ENCODE measurements at regions not wholly inside any gene's neighbourhood (a gene's known extent, or its start where the extent isn't known, plus 50 kb on each side); places are given as distances from the start of the nearest gene placed in this dataset.

GRCh38 chr17:14442798-14443528 is 142.1 kb downstream of the HS3ST3B1 start:
- DNase-seq (no peak), ATAC-seq (peak in 1 of 3 donors; percentile 22)
- WGBS (ENCODE audit: insufficient coverage): 83% methylated on average over 1 of the region's 4 CpGs
- intact Hi-C loops (cut with micrococcal nuclease): no loop called here
- Histone ChIP-seq H3K36me3 (ENCODE audit: control insufficient read depth, insufficient read depth, low read length) (no peaks in the 10 kb centered on the region), H3K27ac (ENCODE audit: low read length) (no peak overlapping the region), H3K9me3 (ENCODE audit: control insufficient read depth, insufficient read depth, low read length) (no peaks in the 10 kb centered on the region), H3K27me3 (ENCODE audit: control insufficient read depth, insufficient read depth, low read length) (no peaks in the 10 kb centered on the region), H3K4me3 (ENCODE audit: low read length) (no peak overlapping the region), H3K4me1 (ENCODE audit: control insufficient read depth, insufficient read depth, low read length) (no peaks in the 10 kb centered on the region)
- TF ChIP-seq CTCF (IDR thresholded peaks at IDR 0.05): no peak
- H3K27me3 Mint-ChIP-seq (ENCODE audit: low read depth in 2 of 2): peaks cover 7 to 14% of the 10 kb centered on the region in 2 donors
- no peaks in the 10 kb centered on the region for H3K9me3 Mint-ChIP-seq
- H3K36me3 Mint-ChIP-seq: no peaks in the 10 kb centered on the region
- peak overlapping the region; percentile 19 to 64 for H3K27ac Mint-ChIP-seq
- peaks cover 29 to 31% of the 10 kb centered on the region in 2 donors for H3K4me1 Mint-ChIP-seq
- no peak overlapping the region for H3K4me3 Mint-ChIP-seq

DNA sequence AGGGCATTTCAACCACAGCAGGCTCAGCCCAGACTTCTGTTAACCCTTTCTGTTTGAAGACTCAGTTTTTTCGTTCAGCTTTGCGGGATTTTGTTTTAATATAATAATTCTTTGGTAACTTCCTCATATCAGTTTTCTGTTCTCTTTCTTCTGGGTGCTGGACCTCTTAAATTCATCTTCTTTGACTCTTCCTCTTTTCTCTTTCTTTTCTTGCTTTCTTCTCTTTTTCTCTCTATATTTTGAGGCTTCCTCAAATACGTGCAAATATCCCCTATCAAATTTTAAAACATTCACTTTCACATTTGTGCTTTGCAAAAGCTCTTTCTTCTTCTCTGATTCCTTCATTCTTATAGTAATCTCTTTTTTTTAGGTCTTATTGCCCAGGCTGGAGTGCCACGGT is 136.3 kb downstream of the HS3ST3B1 start:
- no peaks in the 10 kb centered on the region for H3K27me3 Mint-ChIP-seq (ENCODE audit: low read depth in 2 of 2)
- WGBS (ENCODE audit: insufficient coverage): 66% methylated on average over 2 of the region's 4 CpGs
- no peak for TF ChIP-seq CTCF (IDR thresholded peaks at IDR 0.05)
- intact Hi-C loops (cut with micrococcal nuclease): no loop called here
- H3K4me1 Mint-ChIP-seq: peaks cover 11 to 15% of the 10 kb centered on the region in 2 donors
- no peak overlapping the region for H3K27ac Mint-ChIP-seq
- DNase-seq (no peak), ATAC-seq (no peak)
- H3K9me3 Mint-ChIP-seq: no peaks in the 10 kb centered on the region
- Histone ChIP-seq H3K27ac (ENCODE audit: low read length) (no peak overlapping the region), H3K4me1 (ENCODE audit: control insufficient read depth, insufficient read depth, low read length) (no peaks in the 10 kb centered on the region), H3K36me3 (ENCODE audit: control insufficient read depth, insufficient read depth, low read length) (no peaks in the 10 kb centered on the region), H3K4me3 (ENCODE audit: low read length) (no peak overlapping the region), H3K27me3 (ENCODE audit: control insufficient read depth, insufficient read depth, low read length) (no peaks in the 10 kb centered on the region), H3K9me3 (ENCODE audit: control insufficient read depth, insufficient read depth, low read length) (no peaks in the 10 kb centered on the region)
- no peaks in the 10 kb centered on the region for H3K36me3 Mint-ChIP-seq
- no peak overlapping the region for H3K4me3 Mint-ChIP-seq

DNA sequence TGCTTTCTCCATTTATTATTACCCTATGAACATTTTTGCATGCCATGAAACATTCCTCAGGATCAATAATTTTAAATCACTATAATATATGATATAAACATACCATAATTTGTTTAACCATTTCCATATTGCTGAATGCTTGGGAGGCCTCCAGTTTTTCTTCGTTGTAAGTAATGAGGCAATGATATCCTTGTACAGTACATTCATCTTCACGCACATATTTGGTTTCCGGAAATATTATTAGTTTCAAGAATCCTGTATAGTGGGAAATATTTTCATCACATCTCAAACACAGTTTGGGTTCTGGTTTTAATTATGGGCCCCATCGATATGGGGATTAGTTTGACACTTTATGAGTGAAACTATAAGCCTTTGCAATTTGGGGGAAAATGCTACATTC is 135.4 kb downstream of the HS3ST3B1 start:
- no peak for DNase-seq
- Histone ChIP-seq H3K36me3 (ENCODE audit: control insufficient read depth, insufficient read depth, low read length) (no peaks in the 10 kb centered on the region), H3K27ac (ENCODE audit: low read length) (no peak overlapping the region), H3K9me3 (ENCODE audit: control insufficient read depth, insufficient read depth, low read length) (no peaks in the 10 kb centered on the region), H3K27me3 (ENCODE audit: control insufficient read depth, insufficient read depth, low read length) (no peaks in the 10 kb centered on the region), H3K4me3 (ENCODE audit: low read length) (no peak overlapping the region), H3K4me1 (ENCODE audit: control insufficient read depth, insufficient read depth, low read length) (no peaks in the 10 kb centered on the region)
- TF ChIP-seq CTCF (IDR thresholded peaks at IDR 0.05): no peak
- H3K4me1 Mint-ChIP-seq: peaks cover 11 to 15% of the 10 kb centered on the region in 2 donors
- ATAC-seq: no peak
- H3K4me3 Mint-ChIP-seq: no peak overlapping the region
- H3K36me3 Mint-ChIP-seq: no peaks in the 10 kb centered on the region
- WGBS (ENCODE audit: insufficient coverage): 93% methylated on average over 1 of the region's 4 CpGs
- no peaks in the 10 kb centered on the region for H3K27me3 Mint-ChIP-seq (ENCODE audit: low read depth in 2 of 2)
- no peak overlapping the region for H3K27ac Mint-ChIP-seq
- H3K9me3 Mint-ChIP-seq: no peaks in the 10 kb centered on the region
- intact Hi-C loops (cut with micrococcal nuclease): no loop called here

GRCh38 chr17:14434506-14434905 is 133.6 kb downstream of the HS3ST3B1 start:
- H3K9me3 Mint-ChIP-seq: no peaks in the 10 kb centered on the region
- no peak overlapping the region for H3K4me3 Mint-ChIP-seq
- Histone ChIP-seq H3K4me1 (ENCODE audit: control insufficient read depth, insufficient read depth, low read length) (peaks cover 5% of the 10 kb centered on the region), H3K9me3 (ENCODE audit: control insufficient read depth, insufficient read depth, low read length) (no peaks in the 10 kb centered on the region), H3K36me3 (ENCODE audit: control insufficient read depth, insufficient read depth, low read length) (no peaks in the 10 kb centered on the region), H3K27ac (ENCODE audit: low read length) (no peak overlapping the region), H3K4me3 (ENCODE audit: low read length) (no peak overlapping the region), H3K27me3 (ENCODE audit: control insufficient read depth, insufficient read depth, low read length) (no peaks in the 10 kb centered on the region)
- DNase-seq (no peak), ATAC-seq (no peak)
- intact Hi-C loops (cut with micrococcal nuclease): no loop called here
- H3K27ac Mint-ChIP-seq: no peak overlapping the region
- H3K36me3 Mint-ChIP-seq: no peaks in the 10 kb centered on the region
- H3K27me3 Mint-ChIP-seq (ENCODE audit: low read depth in 2 of 2): no peaks in the 10 kb centered on the region
- peaks cover 20% of the 10 kb centered on the region in 2 donors for H3K4me1 Mint-ChIP-seq
- TF ChIP-seq CTCF (IDR thresholded peaks at IDR 0.05): no peak

Measured in natural killer cell (primary cell).